Esophagus (tissue), 2 donors: ENCODE measurements at regions not wholly inside any gene's neighbourhood (a gene's known extent, or its start where the extent isn't known, plus 50 kb on each side); places are given as distances from the start of the nearest gene placed in this dataset.

ENCODE experiments used
- H3K27ac ChIP-seq, 2 donors: one replicate each; pipeline ENCODE4 v1.5.1; 2013; ENCODE audit warnings: low read depth in 2 of 2, mild to moderate bottlenecking in 2 of 2, inconsistent platforms in 1 of 2, low read length in 1 of 2, moderate library complexity in 1 of 2
- H3K27me3 ChIP-seq, 2 donors: one replicate each; pipeline ENCODE4 v1.6.1; 2013; ENCODE audit warnings: low read length in 2 of 2, control low read depth in 1 of 2, mild to moderate bottlenecking in 1 of 2; ENCODE audit not compliant: insufficient read depth in 2 of 2, control insufficient read depth in 1 of 2
- H3K36me3 ChIP-seq, 2 donors: one replicate each; pipeline ENCODE4 v1.6.1; 2013; ENCODE audit warnings: low read length in 1 of 2; ENCODE audit not compliant: control insufficient read depth in 2 of 2, insufficient read depth in 2 of 2
- H3K4me1 ChIP-seq, 2 donors: one replicate each; pipeline ENCODE4 v1.6.1; 2013; ENCODE audit warnings: low read length in 1 of 2; ENCODE audit not compliant: control insufficient read depth in 2 of 2, insufficient read depth in 2 of 2
- H3K4me3 ChIP-seq, 2 donors: one replicate each; pipeline ENCODE4 v1.5.1; 2013; ENCODE audit warnings: low read length in 2 of 2, mild to moderate bottlenecking in 2 of 2, low read depth in 1 of 2, moderate library complexity in 1 of 2
- H3K9me3 ChIP-seq, 2 donors: one replicate each; pipeline ENCODE4 v1.6.1; 2013; ENCODE audit warnings: mild to moderate bottlenecking in 2 of 2, low read depth in 1 of 2, low read length in 1 of 2, moderate library complexity in 1 of 2; ENCODE audit not compliant: control insufficient read depth in 2 of 2, insufficient read depth in 1 of 2
- WGBS, 2 donors: extraction: QIAGEN DNeasy Blood & Tissue Kit; methylation state at CpG; one replicate each; pipeline ENCODE4 v1.1.7; 2013; 5-methylcytosine and 5-hydroxymethylcytosine counted together
- donor health status: healthy with polysubstance abuse.
- donor health status: Bipolar disorder and iron deficiency.

DNA sequence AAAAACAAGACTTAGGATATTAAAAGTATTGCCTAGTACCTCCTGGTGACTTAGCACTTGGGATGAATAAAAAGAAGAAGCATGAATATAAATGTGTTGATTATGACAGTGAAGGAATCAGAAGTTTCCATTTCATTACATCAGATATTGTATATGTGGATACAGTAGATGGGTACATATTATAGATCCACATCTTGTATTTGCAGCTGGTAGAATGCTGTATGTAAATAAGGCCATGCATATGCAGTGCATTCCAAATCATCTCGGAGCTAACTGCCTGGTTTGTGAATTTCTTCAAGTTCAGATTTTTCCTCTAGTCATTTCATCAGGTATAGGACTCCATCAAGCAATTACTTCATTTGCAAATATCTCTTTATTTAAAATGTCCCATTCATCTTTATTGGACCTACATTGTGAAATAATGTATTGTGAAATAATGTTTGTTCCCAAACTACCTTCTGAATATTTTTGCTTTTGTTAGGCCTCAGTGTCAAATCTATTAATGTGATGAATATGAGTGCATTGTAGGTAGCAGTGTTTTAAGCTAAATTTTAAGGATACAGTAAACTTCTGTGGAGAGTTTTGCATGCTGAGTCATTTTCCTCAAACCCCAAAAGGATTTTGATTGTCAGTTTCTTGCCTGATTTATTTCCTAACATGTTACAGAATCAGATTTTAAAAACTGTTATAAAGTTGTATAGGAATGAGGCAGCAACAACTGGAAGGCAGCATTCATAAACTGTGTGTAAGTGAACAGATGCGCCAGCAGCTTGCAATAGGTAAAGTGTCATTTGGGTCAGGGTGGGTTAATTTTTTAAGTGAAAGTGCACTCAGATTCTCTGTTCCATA, 370.8 kb upstream of the RIOK2 start:
- no peaks in the 10 kb centered on the region for H3K27me3 ChIP-seq
- no peak overlapping the region for H3K27ac ChIP-seq
- H3K4me1 ChIP-seq, result no peaks in the 10 kb centered on the region
- H3K4me3 ChIP-seq, result no peak overlapping the region
- 75 to 80% methylated on average over 2 of the region's 2 CpGs for WGBS, 2 donors
- H3K9me3 ChIP-seq, result no peaks in the 10 kb centered on the region
- H3K36me3 ChIP-seq, result no peaks in the 10 kb centered on the region

DNA sequence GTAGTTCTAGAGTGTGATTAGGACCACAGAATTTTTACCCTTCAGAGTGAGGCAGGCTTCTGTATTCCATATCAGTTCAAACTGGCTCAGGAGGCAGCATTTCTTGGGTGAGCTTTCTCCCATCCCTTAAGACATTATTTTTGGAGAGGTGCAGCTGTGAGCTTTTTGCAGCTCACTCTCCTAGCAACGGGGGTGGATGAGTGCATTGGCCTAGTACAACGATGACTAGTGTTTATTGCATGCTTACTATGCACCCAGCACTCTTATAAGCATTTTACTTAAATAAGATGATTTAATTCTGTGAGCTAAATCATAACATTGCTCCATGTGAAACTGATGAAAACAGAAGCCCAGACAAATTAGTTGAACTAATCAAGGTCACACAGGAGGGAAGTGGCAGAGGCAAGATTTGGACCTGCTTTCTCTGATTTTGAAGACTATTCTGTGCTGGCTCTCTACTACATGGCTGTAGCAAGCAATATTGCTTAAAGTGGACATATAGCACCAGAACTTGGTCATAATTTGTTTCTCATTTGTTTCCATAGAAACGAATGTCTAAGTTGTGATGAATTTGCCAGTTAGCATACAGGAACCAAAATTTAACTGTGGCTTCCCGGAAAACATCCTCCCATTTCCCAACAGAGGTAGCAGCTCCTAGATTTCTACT, 372.1 kb upstream of the RIOK2 start:
- Histone ChIP-seq H3K4me3 (no peak overlapping the region), H3K9me3 (no peaks in the 10 kb centered on the region), H3K36me3 (no peaks in the 10 kb centered on the region), H3K4me1 (no peaks in the 10 kb centered on the region), H3K27ac (no peak overlapping the region), H3K27me3 (no peaks in the 10 kb centered on the region)
- WGBS, 2 donors, result 41 to 51% methylated on average over 4 of the region's 4 CpGs

DNA sequence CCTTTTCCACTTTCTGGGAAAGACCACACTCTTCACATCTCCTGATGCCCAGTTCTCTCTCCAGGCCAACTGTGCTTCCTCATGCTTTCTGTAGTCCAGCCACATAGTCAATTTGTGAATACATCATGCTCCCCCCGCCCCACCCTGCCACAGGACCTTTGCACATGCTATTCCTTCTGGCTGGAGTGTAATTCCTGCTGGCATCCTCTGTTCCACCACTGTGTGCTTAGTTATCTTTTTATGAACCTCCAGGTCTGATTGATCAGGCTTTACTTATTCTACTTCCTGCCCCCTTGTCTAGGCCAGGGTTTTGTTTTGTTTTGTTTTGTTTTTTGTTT, 372.6 kb upstream of the RIOK2 start:
- H3K9me3 ChIP-seq, result no peaks in the 10 kb centered on the region
- no peak overlapping the region for H3K4me3 ChIP-seq
- H3K27ac ChIP-seq, result no peak overlapping the region
- 87 to 90% methylated on average over 1 of the region's 1 CpG for WGBS, 2 donors
- H3K27me3 ChIP-seq, result no peaks in the 10 kb centered on the region
- no peaks in the 10 kb centered on the region for H3K4me1 ChIP-seq
- no peaks in the 10 kb centered on the region for H3K36me3 ChIP-seq

DNA sequence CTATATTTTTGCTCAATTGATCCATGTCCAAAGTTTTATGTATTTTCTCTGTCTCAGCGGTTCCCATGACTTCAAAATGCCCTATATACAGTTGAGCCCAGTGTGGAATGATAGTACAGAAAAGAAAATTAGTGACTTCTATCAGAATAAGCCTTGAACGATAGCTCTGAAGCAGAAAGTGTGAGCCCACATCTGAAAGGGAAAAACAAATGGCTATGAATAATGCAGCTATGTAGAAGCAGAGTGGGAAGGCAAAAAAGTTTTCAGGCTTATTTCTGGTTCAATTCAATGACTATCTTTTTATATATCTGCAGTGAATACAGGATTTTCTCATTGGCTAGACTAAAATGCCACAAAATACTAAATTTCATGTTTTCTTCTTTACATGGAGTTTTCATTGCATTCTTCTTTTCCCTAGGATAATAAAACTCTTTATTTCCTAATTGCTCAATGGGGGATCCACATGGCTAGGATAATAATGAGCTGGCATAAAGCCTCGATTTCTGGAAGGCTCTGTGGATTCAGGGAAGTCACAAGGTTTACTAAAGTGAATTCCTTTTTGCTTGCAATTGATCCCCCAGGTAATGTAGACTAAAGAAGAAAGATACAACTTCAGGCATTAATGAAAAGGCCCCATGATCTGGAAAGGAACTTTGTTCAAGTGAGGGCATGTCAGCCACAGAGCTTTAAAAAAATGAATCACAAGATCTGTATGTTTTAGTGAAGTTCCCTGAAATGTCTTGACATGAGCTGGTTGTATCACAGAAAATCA, 377.0 kb upstream of the RIOK2 start:
- Histone ChIP-seq H3K27ac (no peak overlapping the region), H3K36me3 (no peaks in the 10 kb centered on the region), H3K9me3 (no peaks in the 10 kb centered on the region), H3K4me3 (no peak overlapping the region), H3K4me1 (no peaks in the 10 kb centered on the region), H3K27me3 (no peaks in the 10 kb centered on the region)
- whole genome bisulfite sequencing, 2 donors, result 50 to 60% methylated on average over 3 of the region's 3 CpGs

GRCh38 chr5:97560599-97560993, 377.5 kb upstream of the RIOK2 start:
- no peaks in the 10 kb centered on the region for H3K36me3 ChIP-seq
- no peaks in the 10 kb centered on the region for H3K4me1 ChIP-seq
- no peaks in the 10 kb centered on the region for H3K27me3 ChIP-seq
- 37 to 68% methylated on average over 1 of the region's 1 CpG for WGBS, 2 donors
- H3K27ac ChIP-seq, result no peak overlapping the region
- no peaks in the 10 kb centered on the region for H3K9me3 ChIP-seq
- H3K4me3 ChIP-seq, result no peak overlapping the region

DNA sequence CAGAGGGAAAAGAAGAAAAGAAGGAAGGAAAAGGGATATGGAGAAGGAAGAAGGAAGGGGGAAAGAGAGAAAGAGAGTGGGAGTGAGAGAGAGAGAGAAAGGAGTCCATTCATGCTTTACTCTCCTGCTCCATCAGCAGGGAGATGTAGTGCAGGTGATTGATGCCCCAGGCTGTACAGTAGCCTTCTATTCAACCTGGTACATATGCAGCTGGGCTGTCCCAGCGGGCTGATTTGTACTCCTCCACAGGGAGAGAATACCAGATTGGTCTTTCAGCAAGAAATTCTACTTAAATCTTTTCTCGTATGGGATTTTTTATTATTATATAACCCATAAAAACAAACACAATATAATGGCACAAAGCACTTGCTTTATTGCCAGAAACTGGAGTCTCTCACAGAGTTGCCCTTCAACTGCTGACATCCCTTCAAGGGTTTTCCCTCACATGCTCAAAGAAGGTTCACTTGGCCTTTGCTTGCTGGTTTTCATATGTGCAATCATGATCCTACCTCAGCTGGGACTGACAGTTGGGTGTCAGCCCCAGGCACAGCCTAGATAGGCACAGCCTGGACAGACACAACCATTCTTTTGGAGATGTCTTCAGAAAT, 380.1 kb upstream of the RIOK2 start:
- H3K36me3 ChIP-seq, result no peaks in the 10 kb centered on the region
- no peaks in the 10 kb centered on the region for H3K9me3 ChIP-seq
- no peaks in the 10 kb centered on the region for H3K27me3 ChIP-seq
- H3K4me3 ChIP-seq, result no peak overlapping the region
- 57 to 63% methylated on average over 2 of the region's 2 CpGs for WGBS, 2 donors
- no peaks in the 10 kb centered on the region for H3K4me1 ChIP-seq
- no peak overlapping the region for H3K27ac ChIP-seq

DNA sequence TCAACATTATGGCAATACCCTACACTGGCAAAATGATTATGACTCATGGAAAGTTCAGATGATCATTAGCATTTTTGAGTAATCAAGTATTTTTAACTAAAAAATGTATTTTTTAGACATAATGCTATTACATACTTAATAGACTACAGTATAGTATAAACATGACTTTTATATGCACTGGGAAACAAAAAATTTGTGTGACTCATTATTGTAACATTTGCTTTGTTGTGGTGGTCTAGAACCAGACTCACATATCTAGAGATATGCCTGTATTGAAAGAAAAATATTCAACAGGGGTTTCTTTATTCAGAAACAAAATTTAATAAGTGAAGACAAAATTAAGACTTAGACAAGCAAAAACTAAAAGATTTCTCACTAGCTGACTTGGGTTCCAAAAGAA, 385.3 kb upstream of the RIOK2 start:
- Histone ChIP-seq H3K4me3 (no peak overlapping the region), H3K36me3 (no peaks in the 10 kb centered on the region), H3K9me3 (peaks cover 0 to 6% of the 10 kb centered on the region in 2 donors), H3K27ac (no peak overlapping the region), H3K27me3 (no peaks in the 10 kb centered on the region), H3K4me1 (no peaks in the 10 kb centered on the region)

- no peaks in the 10 kb centered on the region for H3K36me3 ChIP-seq
- H3K27me3 ChIP-seq, result no peaks in the 10 kb centered on the region
Measured at GRCh38 chr5:97570242-97570641, 387.2 kb upstream of the RIOK2 start.

GRCh38 chr5:97575322-97575721, 392.3 kb upstream of the RIOK2 start:
- no peaks in the 10 kb centered on the region for H3K9me3 ChIP-seq
- H3K27me3 ChIP-seq, result no peaks in the 10 kb centered on the region
- no peaks in the 10 kb centered on the region for H3K4me1 ChIP-seq
- 30 to 43% methylated on average over 1 of the region's 1 CpG for WGBS, 2 donors
- no peaks in the 10 kb centered on the region for H3K36me3 ChIP-seq
- H3K4me3 ChIP-seq, result no peak overlapping the region
- H3K27ac ChIP-seq, result no peak overlapping the region

More at GRCh38 chr5:97570242-97570641, 387.2 kb upstream of the RIOK2 start:
- no peak overlapping the region for H3K27ac ChIP-seq
- H3K9me3 ChIP-seq, result peaks cover 0 to 6% of the 10 kb centered on the region in 2 donors
- no peaks in the 10 kb centered on the region for H3K4me1 ChIP-seq
- no peak overlapping the region for H3K4me3 ChIP-seq
- WGBS, 2 donors, result 83 to 88% methylated on average over 1 of the region's 1 CpG
